H9 (cell line): ENCODE measurements at regions not wholly inside any gene's neighbourhood (a gene's known extent, or its start where the extent isn't known, plus 50 kb on each side); places are given as distances from the start of the nearest gene placed in this dataset.

Source experiments
- DNase-seq: peaks from one replicate; pipeline ENCODE4 v3.0.0-alpha.2; 2017
- H2AFZ ChIP-seq: one replicate; pipeline ENCODE4 v1.6.1; 2013; ENCODE audit warnings: mild to moderate bottlenecking, low read length, control low read depth, moderate library complexity
- H2AK5ac ChIP-seq: 2 replicates; pipeline ENCODE4 v1.6.1; 2013; ENCODE audit warnings: low read length, control low read depth, mixed read lengths; ENCODE audit not compliant: insufficient read length
- H2BK120ac ChIP-seq: one replicate; pipeline ENCODE4 v1.6.1; 2013; ENCODE audit warnings: low read depth, mild to moderate bottlenecking, low read length, control low read depth, inconsistent platforms; ENCODE audit not compliant: poor library complexity, severe bottlenecking
- H2BK12ac ChIP-seq: 2 replicates; pipeline ENCODE4 v1.6.1; 2013; ENCODE audit warnings: low read length, control low read depth, mixed read lengths, low read depth; ENCODE audit not compliant: insufficient read length
- H2BK15ac ChIP-seq: 2 replicates; pipeline ENCODE4 v1.6.1; 2013; ENCODE audit warnings: low read depth, low read length, control low read depth
- H2BK20ac ChIP-seq: one replicate; pipeline ENCODE4 v1.6.1; 2013; ENCODE audit warnings: low read depth, mild to moderate bottlenecking, low read length, control low read depth, inconsistent platforms; ENCODE audit not compliant: poor library complexity, severe bottlenecking
- H2BK5ac ChIP-seq: 2 replicates; pipeline ENCODE4 v1.6.1; 2013; ENCODE audit warnings: low read length, control low read depth, mixed read lengths; ENCODE audit not compliant: insufficient read length
- H3K14ac ChIP-seq: 2 replicates; pipeline ENCODE4 v1.6.1; 2013; ENCODE audit warnings: low read length, control low read depth; ENCODE audit not compliant: insufficient read depth
- H3K18ac ChIP-seq: 2 replicates; pipeline ENCODE4 v1.6.1; 2013; ENCODE audit warnings: low read depth, mild to moderate bottlenecking, mixed read lengths, low read length, control low read depth; ENCODE audit not compliant: insufficient read length
- H3K23ac ChIP-seq: 2 replicates; pipeline ENCODE4 v1.6.1; 2013; ENCODE audit warnings: low read length, control low read depth, mixed read lengths, low read depth; ENCODE audit not compliant: insufficient read length
- H3K23me2 ChIP-seq: 2 replicates; pipeline ENCODE4 v1.6.1; 2013; ENCODE audit warnings: low read depth, mild to moderate bottlenecking, mixed read lengths, low read length, control low read depth; ENCODE audit not compliant: insufficient read length, poor library complexity, severe bottlenecking
- H3K27ac ChIP-seq: 2 replicates; pipeline ENCODE4 v1.5.1; 2013; ENCODE audit warnings: low read length, control low read depth, mixed read lengths, low read depth; ENCODE audit not compliant: insufficient read length
- H3K27me3 ChIP-seq: 2 replicates; pipeline ENCODE4 v1.6.1; 2013; ENCODE audit warnings: low read length, control low read depth, inconsistent platforms; ENCODE audit not compliant: insufficient read depth
- H3K4ac ChIP-seq: 2 replicates; pipeline ENCODE4 v1.6.1; 2013; ENCODE audit warnings: low read depth, mild to moderate bottlenecking, control low read depth, inconsistent platforms, low read length, moderate library complexity
- H3K4me1 ChIP-seq: 2 replicates; pipeline ENCODE4 v1.6.1; 2013; ENCODE audit warnings: low read length, control low read depth, inconsistent platforms; ENCODE audit not compliant: insufficient read depth
- H3K4me2 ChIP-seq: 2 replicates; pipeline ENCODE4 v1.6.1; 2013; ENCODE audit warnings: low read length, control low read depth, mixed read lengths; ENCODE audit not compliant: insufficient read length, insufficient read depth
- H3K56ac ChIP-seq: 2 replicates; pipeline ENCODE4 v1.6.1; 2013; ENCODE audit warnings: low read depth, mild to moderate bottlenecking, mixed read lengths, low read length, control low read depth; ENCODE audit not compliant: insufficient read length
- H3K79me1 ChIP-seq: 2 replicates; pipeline ENCODE4 v1.6.1; 2013; ENCODE audit warnings: low read depth, mild to moderate bottlenecking, moderate library complexity, low read length, control low read depth, inconsistent platforms; ENCODE audit not compliant: insufficient read depth, poor library complexity, severe bottlenecking
- H3K79me2 ChIP-seq: 2 replicates; pipeline ENCODE4 v1.6.1; 2013; ENCODE audit warnings: low read length, control low read depth, inconsistent platforms; ENCODE audit not compliant: insufficient read depth
- H3K9ac ChIP-seq: 2 replicates; pipeline ENCODE4 v1.6.1; 2013; ENCODE audit warnings: low read length, control low read depth, mixed read lengths; ENCODE audit not compliant: insufficient read length; ENCODE audit errors: extremely low read depth
- H3K9me3 ChIP-seq: one replicate; pipeline ENCODE4 v1.6.1; 2013; ENCODE audit warnings: low read depth, low read length, inconsistent platforms; ENCODE audit not compliant: control insufficient read depth
- H3T11ph ChIP-seq: one replicate; pipeline ENCODE4 v1.6.1; 2013; ENCODE audit warnings: mild to moderate bottlenecking, low read length, control low read depth, inconsistent platforms
- H4K20me1 ChIP-seq: one replicate; pipeline ENCODE4 v1.6.1; 2013; ENCODE audit not compliant: control insufficient read depth, insufficient read length, insufficient read depth
- H4K5ac ChIP-seq: 2 replicates; pipeline ENCODE4 v1.6.1; 2013; ENCODE audit warnings: low read depth, mild to moderate bottlenecking, mixed read lengths, low read length, control low read depth; ENCODE audit not compliant: insufficient read length
- H4K8ac ChIP-seq: replicated peaks from 2 replicates; pipeline ENCODE4 v1.6.1; 2013; ENCODE audit warnings: low read length, control low read depth, mixed read lengths, low read depth; ENCODE audit not compliant: insufficient read length
- H4K91ac ChIP-seq: 2 replicates; pipeline ENCODE4 v1.6.1; 2013; ENCODE audit warnings: low read depth, mild to moderate bottlenecking, moderate library complexity, mixed read lengths, low read length, control low read depth; ENCODE audit not compliant: insufficient read length
- H3K27ac Mint-ChIP-seq, 3 experiments: 2 replicates in 2 of 3; 3 replicates in 1 of 3; pipeline ENCODE4 v1.8.0; 2020 to 2021; ENCODE audit warnings: mixed read lengths in 3 of 3, mild to moderate bottlenecking in 1 of 3, moderate library complexity in 1 of 3
- H3K27me3 Mint-ChIP-seq: 2 replicates; pipeline ENCODE4 v1.8.0; 2021; ENCODE audit warnings: low read depth, mild to moderate bottlenecking, moderate library complexity, mixed read lengths
- H3K36me3 Mint-ChIP-seq, 3 experiments: 2 replicates in 2 of 3; 3 replicates in 1 of 3; pipeline ENCODE4 v1.8.0; 2020 to 2021; ENCODE audit warnings: low read depth in 3 of 3, mixed read lengths in 3 of 3; ENCODE audit not compliant: insufficient read depth in 1 of 3
- H3K4me1 Mint-ChIP-seq, 2 experiments: 2 replicates each; pipeline ENCODE4 v1.8.0; 2020; ENCODE audit warnings: mixed read lengths in 2 of 2
- H3K4me3 Mint-ChIP-seq, 2 experiments: 2 replicates in 1 of 2; 3 replicates in 1 of 2; pipeline ENCODE4 v1.8.0; 2020 to 2021; ENCODE audit warnings: mild to moderate bottlenecking in 2 of 2, mixed read lengths in 2 of 2, moderate library complexity in 1 of 2
- H3K9me3 Mint-ChIP-seq, 2 experiments: 2 replicates in 1 of 2; 3 replicates in 1 of 2; pipeline ENCODE4 v1.8.0; 2020; ENCODE audit warnings: mild to moderate bottlenecking in 2 of 2, mixed read lengths in 2 of 2, moderate library complexity in 1 of 2
- CTCF ChIP-seq: fragments of 200-600 bp; sonication (generic); conservative IDR thresholded peaks from 3 replicates; pipeline ENCODE4 v1.8.0; 2021; ENCODE audit warnings: antibody characterized with exemption, mild to moderate bottlenecking
- WGBS: extraction: QIAGEN DNeasy Blood & Tissue Kit; methylation state at CpG from one replicate; pipeline ENCODE4 v1.1.7; 2013; ENCODE audit warnings: missing lambda C conversion rate, low lambda C conversion rate, mixed read lengths; ENCODE audit not compliant: insufficient read length; ENCODE audit errors: extremely low coverage; 5-methylcytosine and 5-hydroxymethylcytosine counted together

GRCh38 chr1:194952171-194952570 lies 1656.1 kb downstream of the KCNT2 start:
- no peak overlapping the region for H2BK12ac ChIP-seq
- H3K9ac ChIP-seq, result no peak overlapping the region
- H3K4ac ChIP-seq, result no peak overlapping the region
- no peaks in the 10 kb centered on the region for H3K27me3 Mint-ChIP-seq
- no peak overlapping the region for H2BK120ac ChIP-seq
- no peak overlapping the region for H4K91ac ChIP-seq
- H3K56ac ChIP-seq, result no peak overlapping the region
- H3K36me3 Mint-ChIP-seq, result no peaks in the 10 kb centered on the region
- H2BK5ac ChIP-seq, result no peak overlapping the region
- no peak overlapping the region for H2BK15ac ChIP-seq
- no peak overlapping the region for H3K14ac ChIP-seq
- no peak overlapping the region for H2AK5ac ChIP-seq
- no peak overlapping the region for H2AFZ ChIP-seq
- no CpG with 5 or more reads among the region's 6 CpGs for WGBS
- H3K27me3 ChIP-seq, result no peaks in the 10 kb centered on the region
- no peaks in the 10 kb centered on the region for H3K23me2 ChIP-seq
- H3K27ac ChIP-seq, result no peak overlapping the region
- H3K4me2 ChIP-seq, result no peak overlapping the region
- DNase-seq, result no peak
- TF ChIP-seq CTCF, result no peak
- H3K27ac Mint-ChIP-seq, result no peak overlapping the region
- peaks cover 0 to 3% of the 10 kb centered on the region in 2 experiments; a peak in 2 of 5 replicates for H3K9me3 Mint-ChIP-seq
- no peak overlapping the region for H3K4me3 Mint-ChIP-seq
- no peak overlapping the region for H3K18ac ChIP-seq
- no peaks in the 10 kb centered on the region for H3K79me1 ChIP-seq
- no peaks in the 10 kb centered on the region for H3K9me3 ChIP-seq
- H3K23ac ChIP-seq, result no peak overlapping the region
- no peak overlapping the region for H2BK20ac ChIP-seq
- no peak overlapping the region for H4K8ac ChIP-seq
- no peaks in the 10 kb centered on the region for H3K4me1 Mint-ChIP-seq
- no peaks in the 10 kb centered on the region for H4K20me1 ChIP-seq
- H4K5ac ChIP-seq, result no peak overlapping the region
- H3K79me2 ChIP-seq, result no peaks in the 10 kb centered on the region
- H3K4me1 ChIP-seq, result no peaks in the 10 kb centered on the region
- H3T11ph ChIP-seq, result no peak overlapping the region
